Neural progenitor cell (in vitro differentiated cells): ENCODE measurements at regions not wholly inside any gene's neighbourhood (a gene's known extent, or its start where the extent isn't known, plus 50 kb on each side); places are given as distances from the start of the nearest gene placed in this dataset.

Experiments used
- EZH2 ChIP-seq: fragments of 200-600 bp; sonication (generic); IDR thresholded peaks from 2 replicates; pipeline ENCODE4 v1.6.1; 2017; ENCODE audit warnings: antibody characterized with exemption, mild to moderate bottlenecking, moderate library complexity
- EZH2phosphoT487 ChIP-seq: fragments of 200-600 bp; sonication (generic); IDR thresholded peaks from 2 replicates; pipeline ENCODE4 v1.6.1; 2017; ENCODE audit warnings: antibody characterized with exemption
- TF ChIP-seq, protein P1 (sequence below): fragments of 200-600 bp; sonication (generic); IDR thresholded peaks from 2 replicates; pipeline ENCODE4 v1.5.1; 2017; ENCODE audit warnings: antibody characterized with exemption, mild to moderate bottlenecking

DNA sequence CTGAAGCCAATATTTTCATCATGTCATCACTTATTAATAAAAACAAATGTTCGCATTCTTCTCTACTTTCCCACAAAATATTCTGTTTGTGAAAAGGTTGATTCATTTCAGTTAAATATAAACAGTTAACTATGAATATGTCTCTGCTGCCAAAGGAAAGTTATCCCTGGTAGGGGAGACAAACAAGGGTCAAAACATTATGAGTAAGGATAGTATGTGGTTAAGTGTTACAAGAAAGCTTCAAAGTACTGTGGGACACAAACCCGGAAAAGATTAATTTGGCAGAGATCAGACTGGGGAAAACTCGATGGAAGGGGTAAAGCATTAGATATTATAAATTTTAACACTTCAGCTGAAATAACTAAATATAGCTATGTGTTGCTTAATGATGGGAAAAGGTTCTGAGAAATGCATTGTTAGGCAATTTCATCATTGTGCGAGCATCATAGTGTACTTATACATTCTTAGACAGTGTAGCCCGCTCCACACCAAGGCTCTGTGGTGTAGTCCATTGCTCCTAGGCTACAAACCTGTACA lies 436.5 kb upstream of the TBL1XR1 start:
- TF ChIP-seq, protein P1, sequence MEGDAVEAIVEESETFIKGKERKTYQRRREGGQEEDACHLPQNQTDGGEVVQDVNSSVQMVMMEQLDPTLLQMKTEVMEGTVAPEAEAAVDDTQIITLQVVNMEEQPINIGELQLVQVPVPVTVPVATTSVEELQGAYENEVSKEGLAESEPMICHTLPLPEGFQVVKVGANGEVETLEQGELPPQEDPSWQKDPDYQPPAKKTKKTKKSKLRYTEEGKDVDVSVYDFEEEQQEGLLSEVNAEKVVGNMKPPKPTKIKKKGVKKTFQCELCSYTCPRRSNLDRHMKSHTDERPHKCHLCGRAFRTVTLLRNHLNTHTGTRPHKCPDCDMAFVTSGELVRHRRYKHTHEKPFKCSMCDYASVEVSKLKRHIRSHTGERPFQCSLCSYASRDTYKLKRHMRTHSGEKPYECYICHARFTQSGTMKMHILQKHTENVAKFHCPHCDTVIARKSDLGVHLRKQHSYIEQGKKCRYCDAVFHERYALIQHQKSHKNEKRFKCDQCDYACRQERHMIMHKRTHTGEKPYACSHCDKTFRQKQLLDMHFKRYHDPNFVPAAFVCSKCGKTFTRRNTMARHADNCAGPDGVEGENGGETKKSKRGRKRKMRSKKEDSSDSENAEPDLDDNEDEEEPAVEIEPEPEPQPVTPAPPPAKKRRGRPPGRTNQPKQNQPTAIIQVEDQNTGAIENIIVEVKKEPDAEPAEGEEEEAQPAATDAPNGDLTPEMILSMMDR: no peak
- TF ChIP-seq EZH2 (no peak), EZH2phosphoT487 (no peak)
